HG03378 (cell line): ENCODE measurements at regions not wholly inside any gene's neighbourhood (a gene's known extent, or its start where the extent isn't known, plus 50 kb on each side); places are given as distances from the start of the nearest gene placed in this dataset.

ENCODE experiments used
- ATAC-seq: cut with Tn5 transposase; IDR thresholded peaks from one replicate; pipeline ENCODE4 v1.9.1; 2021; ENCODE audit warnings: mild to moderate bottlenecking, moderate library complexity; ENCODE audit not compliant: unreplicated experiment

DNA sequence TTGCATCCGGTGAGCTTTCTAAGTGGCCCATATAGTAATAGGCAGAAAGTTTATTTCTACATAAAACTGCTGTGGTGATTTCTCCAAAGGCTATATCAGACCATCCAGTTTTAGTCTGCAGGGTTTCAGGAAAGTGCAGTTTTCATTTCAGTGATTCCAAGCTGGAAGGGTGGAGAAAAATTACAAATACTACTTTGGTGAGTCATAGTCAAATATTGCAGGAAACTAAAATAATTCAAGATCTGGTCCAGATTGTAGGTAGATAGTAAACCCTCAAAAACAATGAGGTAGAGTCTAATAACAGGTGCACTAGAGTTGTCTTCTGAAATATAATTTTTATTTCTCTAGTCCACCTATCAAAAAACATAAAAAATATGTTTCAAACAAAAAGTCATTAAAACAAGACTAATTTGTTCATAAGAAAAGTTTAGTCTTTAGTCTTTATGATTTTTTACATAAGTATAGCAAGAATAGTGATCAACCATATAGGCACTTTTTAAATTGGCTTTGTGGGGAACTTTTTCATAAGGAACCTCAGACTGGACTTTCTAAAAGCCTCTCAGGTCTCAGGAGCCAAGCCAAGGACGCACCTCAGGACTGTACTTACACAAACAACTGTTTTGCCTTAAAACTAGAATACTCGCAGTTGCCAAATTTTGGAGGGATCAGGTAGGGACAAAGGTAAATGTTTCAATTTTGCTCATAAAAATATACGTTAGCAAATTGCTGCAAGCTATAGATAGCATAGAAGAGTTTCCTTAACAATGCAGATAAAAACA, 101.8 kb upstream of the TLR3 start:
- ATAC-seq: no peak

- no peak for ATAC-seq
Observed at GRCh38 chr4:185969657-185970056, 99.3 kb upstream of the TLR3 start.

- no peak for ATAC-seq
Observed at GRCh38 chr4:185987961-185988627, 80.9 kb upstream of the TLR3 start.

- ATAC-seq: no peak
Observed at GRCh38 chr4:185991770-185992169, 77.2 kb upstream of the TLR3 start.

DNA sequence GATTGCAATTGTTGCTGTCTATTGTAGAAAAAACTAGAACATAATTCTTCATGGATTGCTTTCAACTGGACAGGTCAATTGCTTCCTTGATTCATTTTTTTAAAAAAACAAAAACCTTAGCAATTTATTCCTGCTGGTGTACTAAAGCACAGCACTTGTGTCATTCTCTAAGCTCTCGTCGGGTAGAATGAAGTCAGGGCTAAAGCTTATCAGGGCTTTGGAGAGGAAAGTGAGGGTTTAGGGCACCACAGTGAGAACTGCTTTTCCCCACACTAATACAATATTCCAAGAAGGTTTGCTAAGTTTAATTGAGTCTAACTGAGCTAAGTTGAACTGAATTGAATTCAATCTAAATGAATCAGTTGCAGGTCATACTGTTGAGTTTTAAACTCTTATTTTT, 76.4 kb upstream of the TLR3 start:
- no peak for ATAC-seq

DNA sequence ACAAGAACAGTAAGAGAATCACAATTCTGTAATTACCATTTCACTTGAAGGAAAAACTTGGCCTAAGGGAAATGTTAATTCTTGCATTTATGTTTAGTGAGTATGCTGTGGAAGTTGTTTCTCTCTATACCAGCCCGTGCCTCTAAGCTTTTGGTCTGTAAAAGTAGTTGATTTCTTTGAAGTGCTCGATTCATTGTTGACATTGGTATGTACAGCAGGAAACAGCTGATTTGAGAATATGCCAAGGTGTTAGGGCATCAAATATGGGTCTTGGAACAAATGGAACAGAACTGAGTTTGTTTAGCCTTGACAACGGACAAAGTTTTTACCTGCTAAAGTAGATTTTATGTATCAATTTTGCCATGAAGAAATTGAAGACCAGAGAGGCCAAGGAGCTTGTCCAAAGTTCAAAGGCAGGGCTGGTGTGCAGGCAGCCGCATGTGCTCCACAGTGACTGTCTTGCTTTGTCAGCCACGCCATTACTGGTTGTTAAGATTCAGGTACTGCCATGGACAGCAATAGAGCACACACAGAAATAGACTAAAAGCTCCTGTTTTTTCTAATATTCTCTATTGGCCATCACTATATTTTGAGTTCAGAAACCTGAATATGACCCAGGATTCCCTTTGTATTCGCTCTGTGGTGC, 75.5 kb upstream of the TLR3 start:
- ATAC-seq: no peak

DNA sequence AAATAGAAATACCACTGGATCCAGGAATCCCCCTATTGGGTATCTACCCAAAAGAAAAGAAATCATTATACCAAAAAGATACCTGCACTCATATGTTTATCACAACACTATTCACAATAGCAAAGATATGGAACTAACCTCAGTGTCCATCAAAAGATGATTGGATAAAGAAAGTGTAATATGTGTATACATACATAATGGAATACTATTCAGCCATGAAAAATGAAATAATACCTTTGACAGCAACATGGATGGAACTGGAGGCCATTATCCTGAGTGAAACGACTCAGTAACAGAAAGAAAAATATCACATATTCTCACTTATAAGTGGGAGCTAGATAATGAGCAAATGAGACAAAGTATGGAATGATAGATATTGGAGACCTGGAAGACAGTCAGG, 74.2 kb upstream of the TLR3 start:
- no peak for ATAC-seq

- ATAC-seq: no peak
Observed at GRCh38 chr4:185995665-185996064, 73.3 kb upstream of the TLR3 start.

GRCh38 chr4:185997296-185997695, 71.7 kb upstream of the TLR3 start:
- ATAC-seq: no peak

DNA sequence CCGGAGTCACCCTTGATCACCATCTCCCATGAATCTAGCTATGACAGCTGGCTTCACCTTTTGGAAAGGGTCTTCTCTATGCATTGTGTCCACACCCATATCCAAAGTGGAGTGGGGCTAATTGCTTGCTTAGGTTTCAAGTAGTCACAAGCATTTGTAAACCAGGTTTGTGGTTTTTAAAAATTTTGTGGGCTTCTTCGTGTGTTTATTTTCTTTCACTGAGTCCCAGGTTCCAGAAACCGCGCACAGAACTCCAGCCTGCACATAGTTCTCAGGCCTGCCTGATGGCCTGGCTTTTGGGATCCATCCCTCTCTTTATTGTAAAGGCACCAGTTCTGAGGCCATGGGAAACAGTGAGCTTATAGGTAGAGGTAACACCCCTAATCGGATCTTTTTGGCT, 70.2 kb upstream of the TLR3 start:
- no peak for ATAC-seq

DNA sequence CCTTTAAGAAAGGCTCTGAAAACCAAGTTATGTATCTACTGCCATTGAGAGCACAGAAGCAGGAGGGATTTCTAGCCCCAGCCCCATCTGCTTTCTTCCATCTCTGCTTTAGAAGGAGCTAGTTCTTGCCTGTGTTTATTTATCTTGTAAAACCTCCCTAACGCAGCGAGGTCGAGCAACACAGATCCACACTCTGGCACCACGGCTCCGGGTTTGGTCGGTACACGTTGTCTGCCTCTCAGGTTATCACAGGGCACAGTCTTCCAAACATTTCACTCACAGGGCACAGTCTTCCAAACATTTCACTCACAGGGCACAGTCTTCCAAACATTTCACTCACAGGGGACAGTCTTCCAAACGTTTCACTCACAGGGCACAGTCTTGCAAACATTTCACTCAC, 69.7 kb upstream of the TLR3 start:
- ATAC-seq: no peak

GRCh38 chr4:186002853-186003252, 66.1 kb upstream of the TLR3 start:
- no peak for ATAC-seq

DNA sequence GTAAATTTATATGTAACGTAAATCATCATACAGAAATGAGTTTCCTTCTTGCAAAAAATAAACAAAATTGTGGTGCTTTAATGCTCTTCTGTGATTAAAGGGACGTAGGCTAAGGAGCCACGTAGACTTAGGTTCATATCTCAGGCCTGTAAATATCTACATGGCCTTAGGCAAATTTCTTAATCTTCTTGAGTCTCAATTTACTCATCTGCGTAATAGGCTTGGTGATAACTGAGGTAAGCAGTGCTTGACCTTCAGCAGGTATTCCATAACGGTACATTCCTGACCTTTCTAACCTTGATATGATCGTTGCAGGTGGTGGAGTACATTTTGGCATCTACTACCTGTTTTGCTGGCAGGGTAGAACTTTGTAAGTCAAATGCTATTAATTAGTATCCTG, 65.2 kb upstream of the TLR3 start:
- no peak for ATAC-seq

DNA sequence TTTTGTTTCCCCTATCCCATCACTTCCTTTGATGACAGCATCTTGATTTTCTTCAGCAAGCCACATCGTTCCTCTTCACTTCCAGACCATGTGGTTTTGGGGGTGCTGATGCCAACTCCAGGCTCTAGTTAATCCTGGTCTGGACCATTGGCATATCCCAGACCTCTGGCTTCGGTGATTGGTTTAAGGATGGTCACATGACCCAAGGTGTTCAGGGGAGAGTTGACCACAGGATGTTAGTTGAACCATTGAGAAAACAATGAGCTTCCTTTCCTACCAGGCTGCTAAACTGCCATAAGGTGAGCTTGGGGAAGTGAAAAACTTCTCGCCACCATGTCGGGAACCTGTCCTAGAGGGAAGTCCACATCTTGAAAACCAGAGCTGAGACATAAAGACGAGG, 60.9 kb upstream of the TLR3 start:
- ATAC-seq: no peak

GRCh38 chr4:186009976-186010375, 59.0 kb upstream of the TLR3 start:
- ATAC-seq: no peak

DNA sequence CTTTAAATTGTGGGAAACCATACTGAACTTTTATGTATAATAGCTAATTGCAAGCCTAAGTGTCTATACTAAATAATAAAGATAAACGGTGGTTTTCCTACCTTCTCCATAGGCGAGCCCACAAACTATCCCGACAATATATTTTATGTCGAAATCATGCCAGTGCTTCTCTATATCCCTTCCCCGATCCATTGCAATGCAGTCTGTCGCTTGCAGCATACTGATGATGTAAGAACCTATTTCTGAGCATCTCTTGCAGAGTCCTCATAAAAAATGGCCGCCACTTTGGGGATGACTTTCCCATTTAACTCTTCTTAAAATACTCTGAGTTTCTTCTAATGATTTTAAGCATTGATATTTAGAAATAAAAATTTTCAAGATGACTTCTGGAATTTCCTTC, 58.1 kb upstream of the TLR3 start:
- no peak for ATAC-seq

DNA sequence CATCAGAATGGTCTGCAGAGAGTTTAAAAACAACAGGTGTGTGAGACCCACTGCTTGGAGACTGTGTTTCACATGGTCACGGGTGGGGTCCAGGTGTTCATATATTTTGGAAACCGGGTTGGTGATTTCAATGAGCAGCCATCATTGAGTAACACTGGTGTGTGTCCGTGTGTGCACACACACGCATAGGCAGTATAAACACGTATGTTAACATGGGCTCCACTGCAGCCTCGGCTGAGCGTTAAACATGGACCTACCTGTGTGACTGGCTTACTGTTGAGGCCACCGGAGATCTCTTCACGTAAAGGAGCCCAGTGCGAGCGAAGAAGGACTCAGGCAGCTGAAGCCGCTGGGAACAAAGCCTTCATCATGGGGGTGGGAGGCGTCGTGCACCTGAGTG, 56.9 kb upstream of the TLR3 start:
- no peak for ATAC-seq

GRCh38 chr4:186013419-186014186, 55.4 kb upstream of the TLR3 start:
- no peak for ATAC-seq

DNA sequence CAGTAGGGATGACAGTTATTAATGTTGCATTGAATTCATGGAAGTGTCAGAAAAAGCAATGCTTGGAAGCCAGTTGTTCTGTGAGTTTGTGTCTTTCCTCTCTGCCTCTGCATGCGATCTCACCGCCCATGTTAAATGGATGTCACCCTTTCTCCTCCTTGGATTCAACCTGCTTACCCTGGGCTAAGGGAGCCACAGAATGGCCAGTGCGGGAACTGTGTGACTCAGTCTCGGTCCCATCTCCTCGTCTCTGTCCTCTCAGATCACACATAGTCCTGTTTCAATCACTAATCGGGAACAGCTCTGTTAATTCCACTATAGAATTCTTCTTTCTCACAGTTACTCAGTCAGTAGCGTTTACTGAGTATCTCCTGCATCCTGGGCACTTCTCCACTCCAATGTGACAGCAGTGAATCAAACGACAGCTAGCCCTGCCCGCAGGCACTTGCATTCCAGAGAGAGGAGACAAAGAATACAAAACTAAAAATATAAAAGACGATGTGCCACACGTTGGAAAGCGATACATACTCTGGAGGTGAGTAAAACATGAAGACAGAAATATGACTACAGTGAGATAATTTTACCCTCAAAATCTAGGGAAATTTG, 53.6 kb upstream of the TLR3 start:
- ATAC-seq: no peak

DNA sequence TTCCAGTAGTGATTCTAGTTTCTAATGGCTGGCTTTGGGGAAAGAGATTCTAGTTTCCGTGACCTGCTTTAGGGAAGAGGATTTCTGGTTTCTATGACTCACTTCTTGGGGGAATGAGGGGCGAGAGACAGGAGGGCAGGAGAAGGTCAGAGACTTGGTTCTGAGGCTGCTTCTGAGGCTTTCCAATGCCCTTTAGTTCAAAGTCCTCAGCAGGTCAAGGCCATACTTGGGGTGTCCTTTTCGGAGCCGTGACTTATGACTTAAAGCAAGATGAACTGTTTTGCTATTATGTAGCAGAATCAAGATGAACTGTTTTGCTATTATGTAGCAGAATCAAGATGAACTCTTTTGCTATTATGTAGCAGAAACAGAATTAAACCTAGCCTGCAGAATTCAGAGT, 52.2 kb upstream of the TLR3 start:
- ATAC-seq: no peak

- no peak for ATAC-seq
Observed at GRCh38 chr4:186017801-186018200, 51.2 kb upstream of the TLR3 start.
